ENCODE measurements at regions not wholly inside any gene's neighbourhood (a gene's known extent, or its start where the extent isn't known, plus 50 kb on each side); places are given as distances from the start of the nearest gene placed in this dataset.

DNA sequence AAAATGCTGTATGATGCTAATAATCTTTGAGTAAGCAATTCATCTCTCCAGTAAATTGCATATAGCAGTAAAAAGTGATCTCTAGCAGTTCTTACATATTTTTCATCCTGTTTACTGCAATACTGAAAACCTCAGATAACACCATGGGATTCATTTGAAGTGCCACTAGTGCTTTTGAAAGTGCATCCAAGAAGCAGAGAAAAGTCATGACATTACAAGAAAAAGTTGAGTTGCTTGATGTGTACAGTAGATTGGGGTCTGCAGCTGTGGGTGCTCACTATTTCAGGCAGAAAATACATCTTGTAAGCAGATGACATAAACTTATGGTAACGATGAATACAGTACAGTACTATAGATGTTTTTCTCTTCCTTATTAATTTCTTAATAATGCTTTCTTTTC is 1984.9 kb upstream of the LRRTM1 start:
- Histone ChIP-seq H3K27me3 (ENCODE audit: control insufficient read depth, insufficient read depth, low read length) (no peaks in the 10 kb centered on the region), H3K4me1 (ENCODE audit: control insufficient read depth, insufficient read depth, low read length) (no peaks in the 10 kb centered on the region), H3K9me3 (ENCODE audit: control insufficient read depth, insufficient read depth, low read length) (no peaks in the 10 kb centered on the region), H3K9ac (ENCODE audit: low read depth, low read length) (no peak overlapping the region), H3K36me3 (ENCODE audit: control insufficient read depth, insufficient read depth, low read length) (no peaks in the 10 kb centered on the region), H3K4me3 (ENCODE audit: low read depth, low read length) (no peak overlapping the region)

DNA sequence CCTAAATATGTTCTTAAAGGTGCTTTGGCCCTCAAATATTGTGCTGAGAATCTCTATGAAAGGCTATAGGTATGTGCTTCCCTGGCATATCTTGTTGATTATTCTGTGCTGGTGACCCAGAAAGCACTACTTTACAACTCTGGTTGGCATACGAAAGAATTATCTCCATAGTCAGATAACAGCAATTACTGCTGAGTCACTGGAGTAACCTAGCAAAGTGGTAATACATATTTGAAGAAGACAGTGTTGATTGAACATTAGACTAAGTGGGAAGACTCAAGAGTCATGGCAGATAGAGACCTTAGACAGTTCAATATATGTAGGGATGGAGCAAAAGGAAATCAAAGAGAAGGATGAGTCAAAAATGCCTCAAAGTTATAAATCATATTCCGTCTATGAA is 1978.5 kb upstream of the LRRTM1 start:
- Histone ChIP-seq H3K27me3 (ENCODE audit: control insufficient read depth, insufficient read depth, low read length) (no peaks in the 10 kb centered on the region), H3K4me3 (ENCODE audit: low read depth, low read length) (no peak overlapping the region), H3K4me1 (ENCODE audit: control insufficient read depth, insufficient read depth, low read length) (peaks cover 7% of the 10 kb centered on the region), H3K9ac (ENCODE audit: low read depth, low read length) (no peak overlapping the region), H3K36me3 (ENCODE audit: control insufficient read depth, insufficient read depth, low read length) (no peaks in the 10 kb centered on the region), H3K9me3 (ENCODE audit: control insufficient read depth, insufficient read depth, low read length) (no peaks in the 10 kb centered on the region)

DNA sequence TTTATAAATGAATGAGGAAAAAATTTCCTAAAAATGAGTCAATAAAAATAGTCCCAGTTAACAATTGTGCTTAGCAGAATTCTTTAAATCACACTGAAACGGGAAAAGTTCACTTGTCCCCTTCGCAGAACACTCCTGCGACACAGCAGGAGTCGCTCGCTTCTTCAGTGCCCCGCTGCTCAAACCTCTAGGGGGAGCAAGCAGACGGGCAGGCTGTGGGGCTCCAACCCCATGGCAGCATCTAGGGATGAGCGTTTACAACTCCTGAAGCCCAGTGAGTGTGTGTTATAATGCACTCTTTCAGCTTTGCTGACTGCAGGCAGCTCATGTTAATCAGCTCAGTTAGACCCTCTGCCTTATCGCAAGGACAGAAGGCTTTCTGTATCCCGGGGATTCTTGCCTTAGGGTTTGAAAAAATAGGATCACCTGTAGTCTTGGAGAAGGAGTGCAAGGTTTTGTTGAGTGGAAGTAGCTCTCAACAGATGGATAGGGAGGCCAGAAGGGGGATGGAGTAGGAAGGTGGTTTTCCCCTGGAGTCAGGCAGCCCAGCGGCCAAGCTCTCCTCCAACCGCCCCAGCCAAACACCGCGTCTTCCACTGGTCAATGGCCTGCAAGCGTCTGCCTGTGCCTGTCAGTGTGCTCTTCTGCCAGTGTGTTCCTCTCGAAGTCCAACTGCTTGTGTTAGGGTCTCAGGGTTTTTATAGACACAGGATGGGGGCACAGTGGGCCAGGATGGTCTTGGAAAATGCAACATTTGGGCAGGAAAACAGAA is 1977.7 kb upstream of the LRRTM1 start:
- H3K4me1 ChIP-seq (ENCODE audit: control insufficient read depth, insufficient read depth, low read length), result peaks cover 7% of the 10 kb centered on the region
- H3K9me3 ChIP-seq (ENCODE audit: control insufficient read depth, insufficient read depth, low read length), result no peaks in the 10 kb centered on the region
- no peaks in the 10 kb centered on the region for H3K36me3 ChIP-seq (ENCODE audit: control insufficient read depth, insufficient read depth, low read length)
- no peak overlapping the region for H3K4me3 ChIP-seq (ENCODE audit: low read depth, low read length)
- no peak overlapping the region for H3K9ac ChIP-seq (ENCODE audit: low read depth, low read length)
- no peaks in the 10 kb centered on the region for H3K27me3 ChIP-seq (ENCODE audit: control insufficient read depth, insufficient read depth, low read length)

DNA sequence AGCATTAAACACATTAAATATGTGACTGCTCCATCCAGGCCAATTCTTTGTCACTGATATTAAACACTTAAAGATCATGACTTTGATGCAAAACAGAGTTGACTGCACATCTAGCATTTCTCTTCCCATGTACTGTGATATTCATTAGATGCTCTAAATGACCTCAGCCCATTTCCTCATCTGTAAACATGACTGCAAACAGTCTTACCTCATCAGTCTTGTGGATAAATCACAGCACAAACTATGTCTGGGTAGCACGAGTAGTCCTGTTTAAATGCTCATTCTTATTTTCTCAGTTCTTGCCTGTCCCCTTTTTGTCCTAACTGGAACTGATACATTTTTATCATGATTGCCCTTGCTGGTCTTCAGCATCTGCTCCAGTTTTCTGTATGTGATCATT is 1974.8 kb upstream of the LRRTM1 start:
- Histone ChIP-seq H3K4me3 (ENCODE audit: low read depth, low read length) (no peak overlapping the region), H3K9ac (ENCODE audit: low read depth, low read length) (no peak overlapping the region), H3K36me3 (ENCODE audit: control insufficient read depth, insufficient read depth, low read length) (no peaks in the 10 kb centered on the region), H3K27me3 (ENCODE audit: control insufficient read depth, insufficient read depth, low read length) (no peaks in the 10 kb centered on the region), H3K9me3 (ENCODE audit: control insufficient read depth, insufficient read depth, low read length) (no peaks in the 10 kb centered on the region), H3K4me1 (ENCODE audit: control insufficient read depth, insufficient read depth, low read length) (peaks cover 7% of the 10 kb centered on the region)

GRCh38 chr2:82278416-82278815 is 1973.9 kb upstream of the LRRTM1 start:
- H3K36me3 ChIP-seq (ENCODE audit: control insufficient read depth, insufficient read depth, low read length), result no peaks in the 10 kb centered on the region
- no peaks in the 10 kb centered on the region for H3K9me3 ChIP-seq (ENCODE audit: control insufficient read depth, insufficient read depth, low read length)
- no peaks in the 10 kb centered on the region for H3K27me3 ChIP-seq (ENCODE audit: control insufficient read depth, insufficient read depth, low read length)
- peaks cover 7% of the 10 kb centered on the region for H3K4me1 ChIP-seq (ENCODE audit: control insufficient read depth, insufficient read depth, low read length)
- H3K9ac ChIP-seq (ENCODE audit: low read depth, low read length), result no peak overlapping the region
- no peak overlapping the region for H3K4me3 ChIP-seq (ENCODE audit: low read depth, low read length)

DNA sequence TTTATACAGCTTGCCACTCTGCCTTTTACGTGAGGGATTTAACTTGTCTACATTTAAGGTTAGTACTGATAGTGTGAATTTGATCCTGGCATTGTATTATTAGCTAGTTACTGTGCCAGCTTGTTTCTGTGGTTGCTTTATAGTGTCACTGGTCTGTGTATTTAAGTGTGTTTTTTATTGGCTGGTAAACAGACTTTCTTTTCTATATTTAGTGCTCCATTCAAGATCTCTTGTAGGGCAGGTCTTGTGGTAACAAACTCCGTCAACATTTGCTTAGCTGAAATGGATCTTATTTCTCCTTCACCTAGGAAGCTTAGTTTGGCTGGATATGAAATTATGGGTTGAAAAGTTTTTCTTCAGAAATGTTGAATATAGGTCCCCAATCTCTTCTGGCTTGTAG is 1971.0 kb upstream of the LRRTM1 start:
- Histone ChIP-seq H3K4me3 (ENCODE audit: low read depth, low read length) (no peak overlapping the region), H3K9me3 (ENCODE audit: control insufficient read depth, insufficient read depth, low read length) (no peaks in the 10 kb centered on the region), H3K9ac (ENCODE audit: low read depth, low read length) (no peak overlapping the region), H3K27me3 (ENCODE audit: control insufficient read depth, insufficient read depth, low read length) (no peaks in the 10 kb centered on the region), H3K36me3 (ENCODE audit: control insufficient read depth, insufficient read depth, low read length) (no peaks in the 10 kb centered on the region), H3K4me1 (ENCODE audit: control insufficient read depth, insufficient read depth, low read length) (no peaks in the 10 kb centered on the region)

GRCh38 chr2:82268446-82268845 is 1963.9 kb upstream of the LRRTM1 start:
- Histone ChIP-seq H3K4me3 (ENCODE audit: low read depth, low read length) (no peak overlapping the region), H3K36me3 (ENCODE audit: control insufficient read depth, insufficient read depth, low read length) (no peaks in the 10 kb centered on the region), H3K9me3 (ENCODE audit: control insufficient read depth, insufficient read depth, low read length) (no peaks in the 10 kb centered on the region), H3K4me1 (ENCODE audit: control insufficient read depth, insufficient read depth, low read length) (peaks cover 2% of the 10 kb centered on the region), H3K27me3 (ENCODE audit: control insufficient read depth, insufficient read depth, low read length) (no peaks in the 10 kb centered on the region), H3K9ac (ENCODE audit: low read depth, low read length) (no peak overlapping the region)

- Histone ChIP-seq H3K36me3 (ENCODE audit: control insufficient read depth, insufficient read depth, low read length) (no peaks in the 10 kb centered on the region), H3K4me1 (ENCODE audit: control insufficient read depth, insufficient read depth, low read length) (no peaks in the 10 kb centered on the region), H3K4me3 (ENCODE audit: low read depth, low read length) (no peak overlapping the region), H3K9me3 (ENCODE audit: control insufficient read depth, insufficient read depth, low read length) (no peaks in the 10 kb centered on the region), H3K9ac (ENCODE audit: low read depth, low read length) (no peak overlapping the region), H3K27me3 (ENCODE audit: control insufficient read depth, insufficient read depth, low read length) (no peaks in the 10 kb centered on the region)
These were observed 1956.0 kb upstream of the LRRTM1 start for GRCh38 chr2:82260521-82260920.

GRCh38 chr2:82259551-82259950 is 1955.0 kb upstream of the LRRTM1 start:
- no peaks in the 10 kb centered on the region for H3K27me3 ChIP-seq (ENCODE audit: control insufficient read depth, insufficient read depth, low read length)
- H3K4me1 ChIP-seq (ENCODE audit: control insufficient read depth, insufficient read depth, low read length), result no peaks in the 10 kb centered on the region
- H3K9ac ChIP-seq (ENCODE audit: low read depth, low read length), result no peak overlapping the region
- no peaks in the 10 kb centered on the region for H3K9me3 ChIP-seq (ENCODE audit: control insufficient read depth, insufficient read depth, low read length)
- no peaks in the 10 kb centered on the region for H3K36me3 ChIP-seq (ENCODE audit: control insufficient read depth, insufficient read depth, low read length)
- H3K4me3 ChIP-seq (ENCODE audit: low read depth, low read length), result no peak overlapping the region

GRCh38 chr2:82257796-82258555 is 1953.4 kb upstream of the LRRTM1 start:
- no peak overlapping the region for H3K9ac ChIP-seq (ENCODE audit: low read depth, low read length)
- no peak overlapping the region for H3K4me3 ChIP-seq (ENCODE audit: low read depth, low read length)
- no peaks in the 10 kb centered on the region for H3K4me1 ChIP-seq (ENCODE audit: control insufficient read depth, insufficient read depth, low read length)
- no peaks in the 10 kb centered on the region for H3K27me3 ChIP-seq (ENCODE audit: control insufficient read depth, insufficient read depth, low read length)
- H3K36me3 ChIP-seq (ENCODE audit: control insufficient read depth, insufficient read depth, low read length), result no peaks in the 10 kb centered on the region
- no peaks in the 10 kb centered on the region for H3K9me3 ChIP-seq (ENCODE audit: control insufficient read depth, insufficient read depth, low read length)

DNA sequence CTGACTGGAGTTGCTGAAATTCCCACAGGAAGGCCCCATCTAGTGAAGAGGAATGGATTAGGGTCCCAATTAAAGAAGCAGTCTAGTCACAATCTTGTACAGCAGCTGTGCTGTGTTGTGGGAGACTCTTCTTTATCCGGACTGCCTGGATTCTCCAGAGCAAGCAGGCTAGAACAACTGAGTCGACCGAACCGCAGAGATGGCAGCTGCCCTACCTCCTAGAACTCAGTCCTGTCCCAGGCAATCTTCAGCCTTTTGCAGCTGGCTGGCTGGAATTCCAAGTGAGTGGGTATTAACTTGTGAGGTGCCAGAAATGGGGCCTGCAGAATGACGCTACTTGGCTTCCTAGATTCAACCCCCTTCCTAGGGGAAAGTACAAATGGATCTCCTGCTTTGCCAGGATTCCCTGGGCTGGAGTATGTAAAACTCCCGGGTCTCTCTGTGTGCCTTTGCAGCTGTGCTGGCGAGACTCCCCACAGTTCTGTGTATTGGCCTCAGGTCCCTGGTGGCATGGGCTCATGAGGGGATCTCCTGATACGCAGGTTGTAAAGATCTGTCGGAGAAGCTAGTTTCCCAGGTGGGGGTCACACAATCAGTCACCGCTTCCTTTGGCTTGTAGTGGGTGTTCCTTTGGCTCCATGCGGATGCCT is 1952.6 kb upstream of the LRRTM1 start:
- Histone ChIP-seq H3K4me3 (ENCODE audit: low read depth, low read length) (no peak overlapping the region), H3K27me3 (ENCODE audit: control insufficient read depth, insufficient read depth, low read length) (no peaks in the 10 kb centered on the region), H3K9ac (ENCODE audit: low read depth, low read length) (no peak overlapping the region), H3K4me1 (ENCODE audit: control insufficient read depth, insufficient read depth, low read length) (no peaks in the 10 kb centered on the region), H3K9me3 (ENCODE audit: control insufficient read depth, insufficient read depth, low read length) (no peaks in the 10 kb centered on the region), H3K36me3 (ENCODE audit: control insufficient read depth, insufficient read depth, low read length) (no peaks in the 10 kb centered on the region)

DNA sequence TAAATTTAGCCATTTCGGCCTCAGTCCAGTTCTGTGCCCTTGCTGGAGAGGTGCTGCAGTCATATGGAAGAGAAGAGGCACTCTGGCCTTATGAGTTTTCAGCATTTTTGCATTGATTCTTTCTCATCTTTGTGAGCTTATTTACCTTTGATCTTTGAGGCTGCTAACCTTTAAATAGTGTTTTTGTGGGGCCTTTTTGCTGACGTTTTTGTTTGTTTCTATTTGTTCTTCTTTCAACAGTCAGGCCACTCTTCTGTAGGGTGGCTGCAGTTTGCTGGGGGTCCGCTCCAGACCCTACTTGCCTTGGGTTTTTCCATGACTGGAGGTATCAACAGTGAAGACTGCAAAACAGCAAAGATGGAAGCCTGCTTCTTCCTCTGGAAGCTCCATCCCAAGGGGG is 1951.7 kb upstream of the LRRTM1 start:
- Histone ChIP-seq H3K4me1 (ENCODE audit: control insufficient read depth, insufficient read depth, low read length) (no peaks in the 10 kb centered on the region), H3K36me3 (ENCODE audit: control insufficient read depth, insufficient read depth, low read length) (no peaks in the 10 kb centered on the region), H3K27me3 (ENCODE audit: control insufficient read depth, insufficient read depth, low read length) (no peaks in the 10 kb centered on the region), H3K9ac (ENCODE audit: low read depth, low read length) (no peak overlapping the region), H3K4me3 (ENCODE audit: low read depth, low read length) (no peak overlapping the region), H3K9me3 (ENCODE audit: control insufficient read depth, insufficient read depth, low read length) (no peaks in the 10 kb centered on the region)
